Breast epithelium (tissue), 3 donors: ENCODE measurements at regions not wholly inside any gene's neighbourhood (a gene's known extent, or its start where the extent isn't known, plus 50 kb on each side); places are given as distances from the start of the nearest gene placed in this dataset.

Experiments used
- POLR2A ChIP-seq: fragments of 450-650 bp; IDR thresholded peaks from one replicate; pipeline ENCODE4 v1.6.1; 2016; ENCODE audit warnings: antibody characterized with exemption, mild to moderate bottlenecking, moderate library complexity
- POLR2AphosphoS5 ChIP-seq, 3 donors: sonication (generic); formaldehyde crosslinking; IDR thresholded peaks; one replicate each; pipeline ENCODE4 v1.6.1; 2017; ENCODE audit warnings: antibody characterized with exemption in 3 of 3
- TF ChIP-seq, protein P1 (sequence below), 3 donors: fragments of 450-650 bp; IDR thresholded peaks; one replicate each; pipeline ENCODE4 v1.5.1; 2016 to 2017; ENCODE audit warnings: antibody characterized with exemption in 3 of 3, mild to moderate bottlenecking in 3 of 3, moderate library complexity in 3 of 3

DNA sequence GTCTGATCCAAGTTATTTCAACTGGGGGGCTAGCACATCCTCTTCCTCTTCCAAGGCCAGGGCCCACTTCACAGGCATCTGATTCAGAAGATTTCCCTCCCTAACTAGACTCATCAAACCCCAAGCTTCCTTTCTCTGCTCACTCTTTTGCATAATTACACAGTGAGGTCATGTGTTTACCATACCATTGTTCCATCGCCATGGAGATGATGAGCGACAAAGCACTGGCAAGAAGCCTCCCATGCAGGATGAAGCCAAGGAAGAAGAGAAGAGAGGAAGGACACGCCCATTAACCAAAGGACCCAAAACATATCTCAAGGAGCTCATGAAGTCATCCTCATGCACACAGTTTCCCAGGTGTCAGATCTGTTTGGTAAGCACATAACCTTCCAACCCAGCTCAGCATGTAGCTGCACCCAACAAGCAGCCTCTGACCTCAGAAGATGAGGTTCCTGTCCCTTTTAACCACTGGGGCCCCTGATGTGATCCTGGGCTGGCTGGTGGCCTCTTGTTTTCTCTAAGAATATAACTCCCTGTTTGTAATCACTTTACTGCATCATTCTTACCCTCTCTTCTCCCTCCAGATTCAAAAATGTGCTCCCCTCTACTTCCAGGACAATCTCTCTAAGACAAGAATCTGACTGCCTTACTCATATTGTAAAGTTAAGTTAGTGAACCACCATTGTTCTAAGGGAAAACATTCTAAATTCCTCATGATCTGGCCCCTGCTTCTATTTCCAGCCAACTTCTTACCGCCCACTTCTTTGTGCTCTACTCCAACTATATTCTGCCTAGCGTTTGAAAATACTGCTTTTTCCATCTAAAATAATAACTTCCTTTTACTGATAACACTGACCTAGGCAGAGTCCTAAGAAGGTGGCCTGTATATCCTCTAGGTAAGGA lies 190.1 kb downstream of the TTC32 start:
- TF ChIP-seq, protein P1, sequence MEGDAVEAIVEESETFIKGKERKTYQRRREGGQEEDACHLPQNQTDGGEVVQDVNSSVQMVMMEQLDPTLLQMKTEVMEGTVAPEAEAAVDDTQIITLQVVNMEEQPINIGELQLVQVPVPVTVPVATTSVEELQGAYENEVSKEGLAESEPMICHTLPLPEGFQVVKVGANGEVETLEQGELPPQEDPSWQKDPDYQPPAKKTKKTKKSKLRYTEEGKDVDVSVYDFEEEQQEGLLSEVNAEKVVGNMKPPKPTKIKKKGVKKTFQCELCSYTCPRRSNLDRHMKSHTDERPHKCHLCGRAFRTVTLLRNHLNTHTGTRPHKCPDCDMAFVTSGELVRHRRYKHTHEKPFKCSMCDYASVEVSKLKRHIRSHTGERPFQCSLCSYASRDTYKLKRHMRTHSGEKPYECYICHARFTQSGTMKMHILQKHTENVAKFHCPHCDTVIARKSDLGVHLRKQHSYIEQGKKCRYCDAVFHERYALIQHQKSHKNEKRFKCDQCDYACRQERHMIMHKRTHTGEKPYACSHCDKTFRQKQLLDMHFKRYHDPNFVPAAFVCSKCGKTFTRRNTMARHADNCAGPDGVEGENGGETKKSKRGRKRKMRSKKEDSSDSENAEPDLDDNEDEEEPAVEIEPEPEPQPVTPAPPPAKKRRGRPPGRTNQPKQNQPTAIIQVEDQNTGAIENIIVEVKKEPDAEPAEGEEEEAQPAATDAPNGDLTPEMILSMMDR (IDR thresholded peaks at IDR 0.05), result no peak
- peak in 1 of 3 donors; percentile 46 for TF ChIP-seq POLR2AphosphoS5 (IDR thresholded peaks at IDR 0.05)
- TF ChIP-seq POLR2A, result no peak
